WTC11 (cell line): ENCODE measurements at regions not wholly inside any gene's neighbourhood (a gene's known extent, or its start where the extent isn't known, plus 50 kb on each side); places are given as distances from the start of the nearest gene placed in this dataset.

ENCODE experiments used
- ATAC-seq: fragments of 200-7000 bp; cut with Tn5 transposase; 2 replicates; pipeline ENCODE4 v1.10.0; 2021; ENCODE audit warnings: mild to moderate bottlenecking, moderate library complexity
- CTCF ChIA-PET: fragments of 300-600 bp; sonication (Branson Sonifier 250); formaldehyde crosslinking; loops from one replicate; lab custom pipeline; 2021; ENCODE audit warnings: antibody characterized with exemption; lab: Charles Lee
- POLR2A ChIA-PET: fragments of 350-600 bp; sonication (Branson Sonifier 250); formaldehyde crosslinking; loops from one replicate; lab custom pipeline; 2021; ENCODE audit warnings: antibody characterized with exemption; lab: Charles Lee
- DNase-seq: peaks from one replicate; pipeline ENCODE4 v3.0.0; 2021; ENCODE audit warnings: low spot score
- H3K27ac Mint-ChIP-seq: 2 replicates; pipeline ENCODE4 v1.8.0; 2021; ENCODE audit warnings: mixed read lengths
- H3K27me3 Mint-ChIP-seq: 2 replicates; pipeline ENCODE4 v1.8.0; 2021; ENCODE audit warnings: low read depth, mild to moderate bottlenecking, moderate library complexity, mixed read lengths
- H3K36me3 Mint-ChIP-seq: 2 replicates; pipeline ENCODE4 v1.8.0; 2021; ENCODE audit warnings: mixed read lengths
- H3K4me1 Mint-ChIP-seq: 2 replicates; pipeline ENCODE4 v1.8.0; 2022; ENCODE audit warnings: mixed read lengths
- H3K4me3 Mint-ChIP-seq: 2 replicates; pipeline ENCODE4 v1.8.0; 2021; ENCODE audit warnings: mild to moderate bottlenecking, moderate library complexity, mixed read lengths
- H3K9me3 Mint-ChIP-seq: 2 replicates; pipeline ENCODE4 v1.8.0; 2021; ENCODE audit warnings: mixed read lengths
- ATF3 ChIP-seq: sonication (generic); formaldehyde crosslinking; conservative IDR thresholded peaks from 2 replicates; pipeline ENCODE4 v1.8.1; 2022; ENCODE audit warnings: mild to moderate bottlenecking, missing genetic modification reagents
- CREM ChIP-seq: sonication (generic); formaldehyde crosslinking; IDR thresholded peaks from 2 replicates; pipeline ENCODE4 v1.8.1; 2022; ENCODE audit warnings: mild to moderate bottlenecking, missing genetic modification reagents, moderate library complexity
- CTCF ChIP-seq: fragments of 200-600 bp; IDR thresholded peaks from 2 replicates; pipeline ENCODE4 v1.8.0; 2022; ENCODE audit warnings: antibody characterized with exemption
- HMGXB4 ChIP-seq: sonication (generic); formaldehyde crosslinking; IDR thresholded peaks from 2 replicates; pipeline ENCODE4 v1.8.1; 2023; ENCODE audit warnings: mild to moderate bottlenecking, moderate library complexity, missing genetic modification reagents
- KAT7 ChIP-seq: sonication (generic); formaldehyde crosslinking; IDR thresholded peaks from 2 replicates; pipeline ENCODE4 v1.8.1; 2023; ENCODE audit warnings: missing genetic modification reagents, mild to moderate bottlenecking, borderline replicate concordance
- NFE2L1 ChIP-seq: sonication (generic); formaldehyde crosslinking; IDR thresholded peaks from 2 replicates; pipeline ENCODE4 v1.8.1; 2023; ENCODE audit warnings: missing genetic modification reagents
- PRDM15 ChIP-seq: sonication (generic); formaldehyde crosslinking; IDR thresholded peaks from 2 replicates; pipeline ENCODE4 v1.8.0; 2022; ENCODE audit warnings: missing genetic modification reagents
- RELA ChIP-seq: sonication (generic); formaldehyde crosslinking; IDR thresholded peaks from 2 replicates; pipeline ENCODE4 v1.8.1; 2022; ENCODE audit warnings: missing genetic modification reagents, mild to moderate bottlenecking, borderline replicate concordance
- SP1 ChIP-seq: sonication (generic); formaldehyde crosslinking; conservative IDR thresholded peaks from 2 replicates; pipeline ENCODE4 v1.8.1; 2022; ENCODE audit warnings: missing genetic modification reagents
- ZNF138 ChIP-seq: sonication (generic); formaldehyde crosslinking; conservative IDR thresholded peaks from 2 replicates; pipeline ENCODE4 v1.8.1; 2022; ENCODE audit warnings: mild to moderate bottlenecking, moderate library complexity, missing genetic modification reagents
- ZNF396 ChIP-seq: fragments of 250-450 bp; sonication (Bioruptor Pico); IDR thresholded peaks from 2 replicates; pipeline ENCODE4 v1.8.0; 2021; ENCODE audit warnings: mild to moderate bottlenecking, moderate library complexity, borderline replicate concordance
- ZNF423 ChIP-seq: fragments of 250-450 bp; sonication (Bioruptor Pico); IDR thresholded peaks from 2 replicates; pipeline ENCODE4 v2.1.2; 2022; ENCODE audit warnings: mild to moderate bottlenecking, moderate library complexity

GRCh38 chr15:77821188-77821958 lies 188.7 kb upstream of the LINGO1 start:
- peak overlapping the region; percentile 52; the same call in 1 of the 2 replicates for H3K4me3 Mint-ChIP-seq
- CTCF ChIA-PET, result interaction anchor here (0.5 to 3.9 kb wide), 70 partner anchors 8 to 702 kb away, joined by 3 to 131 read pairs (median 5); partner anchors contain the start of gene LINGO1
- no peak overlapping the region for H3K27ac Mint-ChIP-seq
- H3K9me3 Mint-ChIP-seq, result no peaks in the 10 kb centered on the region
- no peaks in the 10 kb centered on the region for H3K36me3 Mint-ChIP-seq
- peaks cover 29% of the 10 kb centered on the region for H3K4me1 Mint-ChIP-seq
- ATAC-seq, result peak; percentile 72
- TF ChIP-seq CTCF, result peak; percentile 42; the same call in 1 of the 2 replicates
- TF ChIP-seq PRDM15 (CRISPR knock-in tag), result peak; percentile 44; the same call in 1 of the 2 replicates
- no peak for TF ChIP-seq ZNF138
- POLR2A ChIA-PET, result no interaction called here
- peak; percentile 82 for DNase-seq
- H3K27me3 Mint-ChIP-seq, result peaks cover 46% of the 10 kb centered on the region

- Mint-ChIP-seq H3K36me3 (no peaks in the 10 kb centered on the region), H3K27me3 (peaks cover 46% of the 10 kb centered on the region), H3K4me3 (peak overlapping the region; percentile 59), H3K9me3 (no peaks in the 10 kb centered on the region), H3K27ac (no peak overlapping the region), H3K4me1 (peaks cover 25% of the 10 kb centered on the region)
- ChIA-PET CTCF (interaction anchor here (0.6 to 3.9 kb wide), 39 partner anchors 9 to 713 kb away, joined by 3 to 131 read pairs (median 10); partner anchors contain the start of gene LINGO1), POLR2A (no interaction called here)
- TF ChIP-seq CREM (CRISPR knock-in tag), result 0 out of 2 replicates have a peak, but pooled peaks have one; percentile 3
- TF ChIP-seq ZNF396, result no peak
- TF ChIP-seq ZNF423, result peak; percentile 25; the same call in 1 of the 2 replicates
- TF ChIP-seq RELA (CRISPR knock-in tag), result no peak
- TF ChIP-seq HMGXB4 (CRISPR knock-in tag), result peak; percentile 36; the same call in 1 of the 2 replicates
- peak; percentile 70; the same call in 1 of the 2 replicates for TF ChIP-seq NFE2L1 (CRISPR knock-in tag)
- ATAC-seq (peak; percentile 61), DNase-seq (peak; percentile 71)
Observed at GRCh38 chr15:77819851-77820728, 187.4 kb upstream of the LINGO1 start.

GRCh38 chr15:77819048-77819850 lies 186.5 kb upstream of the LINGO1 start:
- ATAC-seq (peak; percentile 6), DNase-seq (peak; percentile 34)
- no peak overlapping the region for H3K27ac Mint-ChIP-seq
- peaks cover 25% of the 10 kb centered on the region for H3K4me1 Mint-ChIP-seq
- H3K4me3 Mint-ChIP-seq, result peak overlapping the region; percentile 50
- no peaks in the 10 kb centered on the region for H3K9me3 Mint-ChIP-seq
- no peaks in the 10 kb centered on the region for H3K36me3 Mint-ChIP-seq
- 0 out of 2 replicates have a peak, but pooled peaks have one; percentile 12 for TF ChIP-seq CREM (CRISPR knock-in tag)
- TF ChIP-seq ATF3 (CRISPR knock-in tag), result no peak
- peak; percentile 72 for TF ChIP-seq ZNF423
- TF ChIP-seq KAT7 (CRISPR knock-in tag), result 0 out of 2 replicates have a peak, but pooled peaks have one; percentile 51
- 0 out of 2 replicates have a peak, but pooled peaks have one; percentile 29 for TF ChIP-seq SP1 (CRISPR knock-in tag)
- TF ChIP-seq, all 79 proteins: peak for 4
- ChIA-PET POLR2A (interaction anchor here (0.9 kb wide), 1 partner anchor 185 kb away, joined by 3 read pairs; no protein-coding TSS in a partner anchor), CTCF (interaction anchor here (0.6 to 3.9 kb wide), 37 partner anchors 12 to 721 kb away, joined by 3 to 131 read pairs (median 11); partner anchors contain the start of genes LINGO1 and PSMA4)
- H3K27me3 Mint-ChIP-seq, result peaks cover 46% of the 10 kb centered on the region
